ENCODE measurements at regions not wholly inside any gene's neighbourhood (a gene's known extent, or its start where the extent isn't known, plus 50 kb on each side); places are given as distances from the start of the nearest gene placed in this dataset.

DNA sequence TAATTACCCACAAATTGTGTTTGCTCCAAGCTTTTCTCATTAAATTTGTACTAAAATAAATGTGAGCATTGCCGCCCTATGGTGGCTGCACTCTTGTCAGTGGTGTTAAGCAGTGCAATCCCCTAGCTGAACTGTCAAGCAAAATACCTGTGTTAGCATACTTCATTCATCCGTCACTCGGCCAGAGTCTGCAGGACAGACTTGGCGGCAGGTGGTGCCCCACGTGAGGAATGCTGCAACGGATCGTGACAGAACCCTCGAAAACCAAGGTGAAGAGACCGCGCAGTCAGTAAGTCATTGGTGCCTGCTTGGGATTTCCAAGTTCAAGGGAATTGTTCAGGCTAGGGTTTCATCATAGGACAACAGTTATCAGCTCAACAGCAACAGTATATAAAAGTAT lies 1592.1 kb upstream of the TENM4 start:
- ChIA-PET SMC1A (ENCODE audit: uncharacterized antibody, unreplicated experiment) (no interaction called here), POLR2A (no interaction called here), RAD21 (ENCODE audit: unreplicated experiment) (no interaction called here), CTCF (no interaction called here)
- in situ Hi-C loops (cut with MboI): no loop called here
- H3K36me3 ChIP-seq (ENCODE audit: control insufficient read depth in 2 of 2, insufficient read depth in 2 of 2, low read length in 1 of 2): no peaks in the 10 kb centered on the region
- ATAC-seq (no peak), DNase-seq (ENCODE audit: low read depth, low spot score) (no peak), FAIRE-seq (no peak)
- H4K20me1 ChIP-seq (ENCODE audit: control insufficient read depth, insufficient read depth): no peaks in the 10 kb centered on the region
- no peak overlapping the region for H3K27ac ChIP-seq (ENCODE audit: control insufficient read depth, insufficient read depth)
- no peak overlapping the region for H3K9ac ChIP-seq (ENCODE audit: control insufficient read depth, insufficient read depth, low read length)
- H3K4me3 ChIP-seq: no peak overlapping the region
- no peak overlapping the region for H2AFZ ChIP-seq (ENCODE audit: control insufficient read depth, low read depth, low read length)
- no peaks in the 10 kb centered on the region for H3K4me1 ChIP-seq (ENCODE audit: control insufficient read depth, insufficient read depth, low read length)
- no TSS peak for BruUV-seq (replicated peaks)
- 70% methylated on average over 10 of the region's 10 CpGs for WGBS (ENCODE audit: insufficient coverage, insufficient replicate concordance, low lambda C conversion rate, missing lambda C conversion rate)
- peaks cover 0 to 1% of the 10 kb centered on the region in 2 experiments; a peak in 1 of 4 replicates for H3K27me3 ChIP-seq (replicated peaks in 1 of 2; ENCODE audit: control insufficient read depth in 2 of 2, insufficient read depth in 2 of 2, low read length in 1 of 2)
- intact Hi-C loops (cut with micrococcal nuclease; ENCODE audit: unreplicated experiment): no loop called here
- H3K9me3 ChIP-seq (replicated peaks; ENCODE audit: control insufficient read depth, insufficient read depth, low read length): no peaks in the 10 kb centered on the region
- H3K4me2 ChIP-seq (ENCODE audit: control insufficient read depth, insufficient read depth): no peak overlapping the region
- TF ChIP-seq POU2F2 (IDR thresholded peaks at IDR 0.05; ENCODE audit: borderline replicate concordance, low read depth, low read length) (no peak), ZZZ3 (IDR thresholded peaks at IDR 0.05; ENCODE audit: control insufficient read depth, insufficient read length, low read depth) (no peak), EZH2 (IDR thresholded peaks at IDR 0.05; ENCODE audit: borderline replicate concordance, control insufficient read depth, low read depth, low read length) (no peak), POLR2AphosphoS5 (IDR thresholded peaks at IDR 0.05; ENCODE audit: low read length) (no peak), NFXL1 (IDR thresholded peaks at IDR 0.05; ENCODE audit: borderline replicate concordance) (no peak), RCOR1 (conservative IDR thresholded peaks at IDR 0.05; ENCODE audit: low read depth, low read length) (no peak), JUND (IDR thresholded peaks at IDR 0.05; ENCODE audit: low read depth, low read length) (no peak), MEF2B (IDR thresholded peaks at IDR 0.05; ENCODE audit: partially characterized antibody, poor library complexity, severe bottlenecking) (no peak), EGR1 (IDR thresholded peaks at IDR 0.05; ENCODE audit: borderline replicate concordance in 1 of 2, low read depth in 2 of 2, low read length in 2 of 2) (no peak), PML (IDR thresholded peaks at IDR 0.05; ENCODE audit: low read length) (no peak), SIX5 (IDR thresholded peaks at IDR 0.05; ENCODE audit: low read depth, low read length, severe bottlenecking) (no peak), POLR2AphosphoS2 (IDR thresholded peaks at IDR 0.05; ENCODE audit: low read depth, low read length) (no peak), HDAC6 (IDR thresholded peaks at IDR 0.05; ENCODE audit: unreplicated experiment) (no peak), CBX5 (IDR thresholded peaks at IDR 0.05; ENCODE audit: low read depth) (no peak), KDM1A (IDR thresholded peaks at IDR 0.05; ENCODE audit: borderline replicate concordance) (no peak), CHD1 (IDR thresholded peaks at IDR 0.05; ENCODE audit: low read depth, low read length) (no peak), MTA3 (IDR thresholded peaks at IDR 0.05; ENCODE audit: borderline replicate concordance, low read length) (no peak)
- TF ChIP-seq, protein P1, sequence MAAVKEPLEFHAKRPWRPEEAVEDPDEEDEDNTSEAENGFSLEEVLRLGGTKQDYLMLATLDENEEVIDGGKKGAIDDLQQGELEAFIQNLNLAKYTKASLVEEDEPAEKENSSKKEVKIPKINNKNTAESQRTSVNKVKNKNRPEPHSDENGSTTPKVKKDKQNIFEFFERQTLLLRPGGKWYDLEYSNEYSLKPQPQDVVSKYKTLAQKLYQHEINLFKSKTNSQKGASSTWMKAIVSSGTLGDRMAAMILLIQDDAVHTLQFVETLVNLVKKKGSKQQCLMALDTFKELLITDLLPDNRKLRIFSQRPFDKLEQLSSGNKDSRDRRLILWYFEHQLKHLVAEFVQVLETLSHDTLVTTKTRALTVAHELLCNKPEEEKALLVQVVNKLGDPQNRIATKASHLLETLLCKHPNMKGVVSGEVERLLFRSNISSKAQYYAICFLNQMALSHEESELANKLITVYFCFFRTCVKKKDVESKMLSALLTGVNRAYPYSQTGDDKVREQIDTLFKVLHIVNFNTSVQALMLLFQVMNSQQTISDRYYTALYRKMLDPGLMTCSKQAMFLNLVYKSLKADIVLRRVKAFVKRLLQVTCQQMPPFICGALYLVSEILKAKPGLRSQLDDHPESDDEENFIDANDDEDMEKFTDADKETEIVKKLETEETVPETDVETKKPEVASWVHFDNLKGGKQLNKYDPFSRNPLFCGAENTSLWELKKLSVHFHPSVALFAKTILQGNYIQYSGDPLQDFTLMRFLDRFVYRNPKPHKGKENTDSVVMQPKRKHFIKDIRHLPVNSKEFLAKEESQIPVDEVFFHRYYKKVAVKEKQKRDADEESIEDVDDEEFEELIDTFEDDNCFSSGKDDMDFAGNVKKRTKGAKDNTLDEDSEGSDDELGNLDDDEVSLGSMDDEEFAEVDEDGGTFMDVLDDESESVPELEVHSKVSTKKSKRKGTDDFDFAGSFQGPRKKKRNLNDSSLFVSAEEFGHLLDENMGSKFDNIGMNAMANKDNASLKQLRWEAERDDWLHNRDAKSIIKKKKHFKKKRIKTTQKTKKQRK (IDR thresholded peaks at IDR 0.05; ENCODE audit: low read depth, low read length): no peak
- TF ChIP-seq, protein P2, sequence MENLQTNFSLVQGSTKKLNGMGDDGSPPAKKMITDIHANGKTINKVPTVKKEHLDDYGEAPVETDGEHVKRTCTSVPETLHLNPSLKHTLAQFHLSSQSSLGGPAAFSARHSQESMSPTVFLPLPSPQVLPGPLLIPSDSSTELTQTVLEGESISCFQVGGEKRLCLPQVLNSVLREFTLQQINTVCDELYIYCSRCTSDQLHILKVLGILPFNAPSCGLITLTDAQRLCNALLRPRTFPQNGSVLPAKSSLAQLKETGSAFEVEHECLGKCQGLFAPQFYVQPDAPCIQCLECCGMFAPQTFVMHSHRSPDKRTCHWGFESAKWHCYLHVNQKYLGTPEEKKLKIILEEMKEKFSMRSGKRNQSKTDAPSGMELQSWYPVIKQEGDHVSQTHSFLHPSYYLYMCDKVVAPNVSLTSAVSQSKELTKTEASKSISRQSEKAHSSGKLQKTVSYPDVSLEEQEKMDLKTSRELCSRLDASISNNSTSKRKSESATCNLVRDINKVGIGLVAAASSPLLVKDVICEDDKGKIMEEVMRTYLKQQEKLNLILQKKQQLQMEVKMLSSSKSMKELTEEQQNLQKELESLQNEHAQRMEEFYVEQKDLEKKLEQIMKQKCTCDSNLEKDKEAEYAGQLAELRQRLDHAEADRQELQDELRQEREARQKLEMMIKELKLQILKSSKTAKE (IDR thresholded peaks at IDR 0.05; ENCODE audit: low read depth, poor library complexity, severe bottlenecking): no peak
- no peaks in the 10 kb centered on the region for H3K79me2 ChIP-seq (ENCODE audit: control insufficient read depth, insufficient read depth, low read length)
